ENCODE measurements at regions not wholly inside any gene's neighbourhood (a gene's known extent, or its start where the extent isn't known, plus 50 kb on each side); places are given as distances from the start of the nearest gene placed in this dataset.

- TF ChIP-seq CTCF (conservative IDR thresholded peaks at IDR 0.05; ENCODE audit: low read length) = no peak
- no peak for DNase-seq (ENCODE audit: low read depth)
- no peak overlapping the region for H3K4me3 ChIP-seq (ENCODE audit: low read length)
Measured at GRCh38 chr13:80665792-80666333, 324.9 kb upstream of the SPRY2 start.

GRCh38 chr13:80664950-80665349 lies 324.0 kb upstream of the SPRY2 start:
- TF ChIP-seq CTCF (conservative IDR thresholded peaks at IDR 0.05; ENCODE audit: low read length) = no peak
- no peak overlapping the region for H3K4me3 ChIP-seq (ENCODE audit: low read length)
- DNase-seq (ENCODE audit: low read depth) = no peak

- DNase-seq (ENCODE audit: low read depth) = no peak
- TF ChIP-seq CTCF (conservative IDR thresholded peaks at IDR 0.05; ENCODE audit: low read length) = no peak
- no peak overlapping the region for H3K4me3 ChIP-seq (ENCODE audit: low read length)
Measured at GRCh38 chr13:80663788-80664187, 322.9 kb upstream of the SPRY2 start.

- DNase-seq (ENCODE audit: low read depth) = no peak
- no peak for TF ChIP-seq CTCF (conservative IDR thresholded peaks at IDR 0.05; ENCODE audit: low read length)
- H3K4me3 ChIP-seq (ENCODE audit: low read length) = no peak overlapping the region
Measured at GRCh38 chr13:80658705-80659104, 317.8 kb upstream of the SPRY2 start.

GRCh38 chr13:80656512-80656904 lies 315.6 kb upstream of the SPRY2 start:
- no peak for DNase-seq (ENCODE audit: low read depth)
- H3K4me3 ChIP-seq (ENCODE audit: low read length) = no peak overlapping the region

GRCh38 chr13:80655778-80656511 lies 315.0 kb upstream of the SPRY2 start:
- DNase-seq (ENCODE audit: low read depth) = no peak
- TF ChIP-seq CTCF (conservative IDR thresholded peaks at IDR 0.05; ENCODE audit: low read length) = no peak
- H3K4me3 ChIP-seq (ENCODE audit: low read length) = no peak overlapping the region

More at GRCh38 chr13:80656512-80656904, 315.6 kb upstream of the SPRY2 start:
- TF ChIP-seq CTCF (conservative IDR thresholded peaks at IDR 0.05; ENCODE audit: low read length) = no peak

- no peak for DNase-seq (ENCODE audit: low read depth)
- TF ChIP-seq CTCF (conservative IDR thresholded peaks at IDR 0.05; ENCODE audit: low read length) = no peak
- H3K4me3 ChIP-seq (ENCODE audit: low read length) = no peak overlapping the region
Measured at GRCh38 chr13:80654638-80655249, 313.8 kb upstream of the SPRY2 start.

Measured in AG10803 (cell line).